GM23248 (cell line): ENCODE measurements at regions not wholly inside any gene's neighbourhood (a gene's known extent, or its start where the extent isn't known, plus 50 kb on each side); places are given as distances from the start of the nearest gene placed in this dataset.

Experiments used
- EZH2 ChIP-seq: fragments of 200-600 bp; sonication (generic); IDR thresholded peaks from 2 replicates; pipeline ENCODE4 v1.6.1; 2018; ENCODE audit warnings: antibody characterized with exemption, mild to moderate bottlenecking; ENCODE audit not compliant: insufficient read depth, poor library complexity, severe bottlenecking
- EZH2phosphoT487 ChIP-seq: fragments of 200-600 bp; sonication (generic); IDR thresholded peaks from 2 replicates; pipeline ENCODE4 v1.6.1; 2018; ENCODE audit warnings: antibody characterized with exemption, moderate library complexity, mild to moderate bottlenecking, low read depth; ENCODE audit not compliant: insufficient read depth

GRCh38 chr2:20913491-20913890 lies 90.6 kb upstream of the LDAH start:
- TF ChIP-seq EZH2phosphoT487 (no peak), EZH2 (no peak)
